SKM-1 (cell line): ENCODE measurements at regions not wholly inside any gene's neighbourhood (a gene's known extent, or its start where the extent isn't known, plus 50 kb on each side); places are given as distances from the start of the nearest gene placed in this dataset.

ENCODE experiments used
- DNase-seq: peaks from one replicate; lab custom pipeline; 2025; ENCODE audit not compliant: unreplicated experiment; lab: John Stamatoyannopoulos, UW

DNA sequence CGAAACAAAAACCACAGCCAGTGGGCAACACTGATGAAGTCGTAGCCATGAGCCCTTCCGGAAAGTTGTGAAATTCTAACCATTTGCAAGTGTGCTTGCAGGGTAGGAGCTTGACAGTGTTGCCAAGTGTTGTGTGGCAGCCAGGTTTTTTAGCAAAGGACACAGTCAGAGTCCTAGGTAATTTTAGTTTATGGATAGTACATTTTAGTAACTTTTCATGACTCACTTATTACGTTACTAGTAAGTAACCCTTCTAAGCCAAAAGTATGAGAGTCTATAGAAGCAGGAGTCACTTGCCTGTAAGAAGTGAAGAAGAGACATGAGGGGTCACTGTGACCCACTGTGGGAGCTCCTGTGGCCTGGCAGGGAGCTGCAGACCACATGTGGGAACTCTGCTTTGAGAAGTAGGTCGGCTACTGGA lies 54.8 kb upstream of the ADPGK start:
- DNase-seq = peak; percentile 44

DNA sequence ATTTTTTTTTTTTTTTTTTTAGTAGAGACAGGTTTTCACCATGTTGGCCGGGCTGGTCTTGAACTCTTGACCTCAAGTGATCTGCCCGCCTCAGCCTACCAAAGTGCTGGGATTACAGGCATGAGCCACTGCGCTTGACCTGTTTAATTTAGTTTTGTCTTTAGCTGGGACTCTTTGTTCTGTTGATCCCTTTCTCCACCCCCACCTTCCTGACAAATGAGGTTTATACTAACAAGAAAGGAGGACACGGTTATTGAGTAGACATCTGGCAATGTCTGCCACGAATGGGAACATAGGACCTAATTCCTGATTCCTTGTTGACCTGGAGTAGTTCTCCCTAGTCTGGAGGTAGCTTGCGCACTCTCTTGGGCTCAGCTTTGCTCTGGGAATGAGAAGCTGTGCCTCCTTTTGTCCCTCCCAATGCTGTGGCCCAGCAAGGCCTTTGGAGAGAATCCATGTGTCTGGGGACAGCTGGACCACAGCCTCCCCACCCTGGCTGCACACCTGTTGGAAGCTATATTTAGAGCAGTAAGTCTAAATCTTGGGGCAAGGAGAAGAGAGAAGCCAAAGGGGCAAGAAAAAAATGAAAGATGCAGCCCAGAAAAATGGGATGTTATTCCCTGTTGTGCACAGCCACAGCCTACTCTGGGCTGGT lies 53.2 kb upstream of the ADPGK start:
- no peak for DNase-seq

DNA sequence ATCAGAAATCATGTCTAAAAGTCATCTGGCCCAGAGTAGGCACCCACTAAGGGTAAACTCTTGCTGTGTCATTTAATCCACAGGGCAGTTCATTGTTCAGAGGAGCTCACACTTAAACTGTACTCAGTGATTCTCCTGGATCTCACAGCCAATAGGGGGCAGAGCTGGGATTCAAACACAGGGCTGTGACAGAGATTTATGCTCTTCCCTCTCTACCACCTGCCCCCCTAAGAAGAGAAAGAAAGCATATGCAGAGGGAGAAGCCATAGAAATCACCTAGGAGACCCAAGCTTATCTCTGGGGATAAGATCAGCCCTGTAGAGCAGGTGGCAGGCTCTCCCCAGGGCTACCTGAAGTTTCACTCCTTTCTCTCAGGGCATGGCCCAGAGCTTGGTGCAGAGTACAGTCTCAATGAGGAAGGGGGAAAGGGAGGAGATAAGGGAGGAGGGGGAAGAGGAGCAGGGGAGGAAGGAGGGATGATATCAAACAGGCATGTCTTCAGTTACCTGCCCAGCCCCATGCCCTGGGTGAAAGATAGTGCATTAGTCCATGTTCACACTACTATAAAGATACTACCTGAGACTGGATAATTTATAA lies 51.8 kb upstream of the ADPGK start:
- DNase-seq = no peak

DNA sequence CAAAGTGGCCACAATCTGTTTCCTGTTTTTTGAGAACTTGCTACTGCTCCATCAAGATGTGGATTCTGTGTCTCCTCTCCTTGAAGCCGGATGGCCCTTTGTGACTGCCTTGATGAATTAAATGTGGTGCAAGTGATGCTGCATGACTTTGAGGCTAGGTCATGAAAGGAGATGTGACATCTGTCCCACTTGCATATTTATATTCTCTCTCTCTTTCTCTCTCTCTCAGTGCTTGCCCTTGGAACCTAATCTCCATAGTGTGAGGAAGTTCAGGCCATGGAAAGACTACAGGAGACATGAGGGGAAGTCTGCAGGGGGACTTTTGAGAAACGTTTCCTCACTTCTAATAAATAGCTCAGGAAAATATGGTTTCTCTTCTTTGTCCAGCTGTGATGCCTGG lies 50.0 kb upstream of the ADPGK start:
- no peak for DNase-seq
